NCI-H1694 (cell line): ENCODE measurements at regions not wholly inside any gene's neighbourhood (a gene's known extent, or its start where the extent isn't known, plus 50 kb on each side); places are given as distances from the start of the nearest gene placed in this dataset.

Experiments
- DNase-seq: peaks from one replicate; lab custom pipeline; 2025; lab: John Stamatoyannopoulos, UW

GRCh38 chr20:52637201-52637600 is 335.0 kb upstream of the TSHZ2 start:
- no peak for DNase-seq

- no peak for DNase-seq
Observed at GRCh38 chr20:52631469-52631868, 340.7 kb upstream of the TSHZ2 start.

GRCh38 chr20:52630138-52630537 is 342.0 kb upstream of the TSHZ2 start:
- no peak for DNase-seq

GRCh38 chr20:52624281-52624680 is 347.9 kb upstream of the TSHZ2 start:
- no peak for DNase-seq

GRCh38 chr20:52622081-52622480 is 350.1 kb upstream of the TSHZ2 start:
- DNase-seq, result no peak

GRCh38 chr20:52621401-52621800 is 350.8 kb upstream of the TSHZ2 start:
- DNase-seq, result no peak

GRCh38 chr20:52619671-52620070 is 352.5 kb upstream of the TSHZ2 start:
- no peak for DNase-seq

GRCh38 chr20:52619101-52619500 is 353.1 kb upstream of the TSHZ2 start:
- DNase-seq, result no peak

- DNase-seq, result no peak
Observed at GRCh38 chr20:52616629-52617028, 355.5 kb upstream of the TSHZ2 start.

- no peak for DNase-seq
Observed at GRCh38 chr20:52614051-52614863, 357.9 kb upstream of the TSHZ2 start.

GRCh38 chr20:52612046-52612632 is 360.0 kb upstream of the TSHZ2 start:
- no peak for DNase-seq

GRCh38 chr20:52610749-52611148 is 361.4 kb upstream of the TSHZ2 start:
- DNase-seq, result no peak

- no peak for DNase-seq
Observed at GRCh38 chr20:52601295-52601971, 370.7 kb upstream of the TSHZ2 start.

GRCh38 chr20:52596256-52596655 is 375.9 kb upstream of the TSHZ2 start:
- no peak for DNase-seq

GRCh38 chr20:52595518-52595917 is 376.6 kb upstream of the TSHZ2 start:
- DNase-seq, result no peak

GRCh38 chr20:52593654-52594053 is 378.5 kb upstream of the TSHZ2 start:
- DNase-seq, result no peak

- DNase-seq, result no peak
Observed at GRCh38 chr20:52592567-52592966, 379.6 kb upstream of the TSHZ2 start.

- DNase-seq, result no peak
Observed at GRCh38 chr20:52590100-52590499, 382.1 kb upstream of the TSHZ2 start.

GRCh38 chr20:52589251-52589812 is 382.8 kb upstream of the TSHZ2 start:
- no peak for DNase-seq

GRCh38 chr20:52586660-52587059 is 385.5 kb upstream of the TSHZ2 start:
- no peak for DNase-seq

- no peak for DNase-seq
Observed at GRCh38 chr20:52585333-52585732, 386.8 kb upstream of the TSHZ2 start.

- no peak for DNase-seq
Observed at GRCh38 chr20:52578559-52578958, 387.0 kb upstream of the ZFP64 start.

- no peak for DNase-seq
Observed at GRCh38 chr20:52577696-52578095, 386.1 kb upstream of the ZFP64 start.
